Endothelial cell of umbilical vein (primary cell): ENCODE measurements at regions not wholly inside any gene's neighbourhood (a gene's known extent, or its start where the extent isn't known, plus 50 kb on each side); places are given as distances from the start of the nearest gene placed in this dataset.

Experiments used
- BruUV-seq: library from RNA; stranded (reverse); fragments of 400-500 nt; replicated peaks from 2 replicates; lab custom pipeline; 2021; lab: Mats Ljungman, UMichigan
- CTCF ChIA-PET: fragments of 300-600, 350-600 bp; sonication (Branson Sonifier 250); formaldehyde crosslinking; loops from one replicate; lab custom pipeline; 2021; ENCODE audit warnings: antibody characterized with exemption, inconsistent platforms; lab: Charles Lee
- POLR2A ChIA-PET: fragments of 300-600, 350-600 bp; sonication (Branson Sonifier 250); formaldehyde crosslinking; loops from one replicate; lab custom pipeline; 2021; ENCODE audit warnings: antibody characterized with exemption, inconsistent platforms; lab: Charles Lee
- DNase-seq: peaks from one replicate; pipeline ENCODE4 v3.0.0-alpha.2; 2011; ENCODE audit warnings: low read depth, low spot score
- FAIRE-seq: peaks from 2 replicates; lab custom pipeline; 2011; peaks lifted over from hg19 to GRCh38; lab: Jason Lieb, UNC
- H2AFZ ChIP-seq: 2 replicates; pipeline ENCODE4 v1.6.0; 2012; ENCODE audit warnings: low read depth, low read length, control low read depth, inconsistent platforms
- H3K27ac ChIP-seq: 2 replicates; pipeline ENCODE4 v1.5.1; 2011; ENCODE audit warnings: low read depth, mild to moderate bottlenecking, control low read depth, low read length, moderate library complexity; ENCODE audit not compliant: insufficient read depth
- H3K27me3 ChIP-seq, 2 experiments: 2 replicates each; pipeline versions ENCODE4 v1.6.0 to v1.6.1; 2011; ENCODE audit warnings: low read length in 2 of 2, mixed read lengths in 1 of 2; ENCODE audit not compliant: control insufficient read depth in 2 of 2, insufficient read depth in 2 of 2
- H3K36me3 ChIP-seq, 2 experiments: 2 replicates in 1 of 2; 3 replicates in 1 of 2; pipeline ENCODE4 v1.5.1; 2011; ENCODE audit warnings: low read length in 2 of 2, mild to moderate bottlenecking in 1 of 2, moderate library complexity in 1 of 2; ENCODE audit not compliant: control insufficient read depth in 2 of 2, insufficient read depth in 2 of 2; ENCODE audit errors: extremely low read depth in 1 of 2
- H3K4me1 ChIP-seq: 3 replicates; pipeline ENCODE4 v1.5.1; 2011; ENCODE audit warnings: mild to moderate bottlenecking, low read length; ENCODE audit not compliant: control insufficient read depth, insufficient read depth; ENCODE audit errors: extremely low read depth
- H3K4me2 ChIP-seq: 2 replicates; pipeline ENCODE4 v1.6.1; 2011; ENCODE audit warnings: low read length, control low read depth, mixed read lengths; ENCODE audit not compliant: insufficient read depth
- H3K4me3 ChIP-seq, 3 experiments: fragments of 200-600 bp in 1 of 3; sonication (generic), shearing (Covaris generic) in 1 of 3; replicated peaks in 1 of 3; 2 replicates each; pipeline ENCODE4 v1.5.1; 2011 to 2016; ENCODE audit warnings: control low read depth in 3 of 3, low read length in 3 of 3, mild to moderate bottlenecking in 2 of 3, inconsistent platforms in 1 of 3, low read depth in 1 of 3, moderate library complexity in 1 of 3; ENCODE audit not compliant: insufficient read depth in 1 of 3
- H3K79me2 ChIP-seq: 2 replicates; pipeline ENCODE4 v1.6.0; 2012; ENCODE audit warnings: low read length, inconsistent platforms; ENCODE audit not compliant: control insufficient read depth, insufficient read depth
- H3K9ac ChIP-seq: replicated peaks from 2 replicates; pipeline ENCODE3; 2011; ENCODE audit warnings: low read length, control low read depth; ENCODE audit not compliant: insufficient read depth; ENCODE audit errors: extremely low read depth
- H3K9me1 ChIP-seq: replicated peaks from 3 replicates; pipeline ENCODE4 v1.6.0; 2011; ENCODE audit warnings: mild to moderate bottlenecking, low read length; ENCODE audit not compliant: control insufficient read depth, insufficient read depth; ENCODE audit errors: extremely low read depth
- H3K9me3 ChIP-seq: replicated peaks from 2 replicates; pipeline ENCODE4 v1.5.1; 2012; ENCODE audit warnings: low read length, inconsistent platforms; ENCODE audit not compliant: control insufficient read depth, insufficient read depth
- H4K20me1 ChIP-seq: replicated peaks from 2 replicates; pipeline ENCODE3; 2011; ENCODE audit warnings: mild to moderate bottlenecking, low read length; ENCODE audit not compliant: control insufficient read depth, insufficient read depth; ENCODE audit errors: extremely low read depth
- CTCF ChIP-seq, 2 donors: IDR thresholded peaks; 1 replicate in 1 of 2; 2 replicates in 1 of 2; pipeline ENCODE4 v1.5.1; 2011; ENCODE audit warnings: low read length in 2 of 2, mild to moderate bottlenecking in 2 of 2, moderate library complexity in 2 of 2, control low read depth in 1 of 2, inconsistent platforms in 1 of 2, low read depth in 1 of 2; ENCODE audit not compliant: insufficient read depth in 1 of 2; ENCODE audit errors: extremely low read depth in 1 of 2
- EZH2 ChIP-seq: IDR thresholded peaks from 2 replicates; pipeline ENCODE4 v1.6.1; 2012; ENCODE audit warnings: borderline replicate concordance, low read depth, mild to moderate bottlenecking, moderate library complexity, low read length, inconsistent platforms; ENCODE audit not compliant: severe bottlenecking
- FOS ChIP-seq: IDR thresholded peaks from 2 replicates; pipeline ENCODE4 v1.6.1; 2011; ENCODE audit warnings: mild to moderate bottlenecking, low read length, moderate library complexity, borderline replicate concordance; ENCODE audit not compliant: insufficient read depth
- GATA2 ChIP-seq: IDR thresholded peaks from 2 replicates; pipeline ENCODE4 v1.7.0; 2011; ENCODE audit warnings: low read depth, mild to moderate bottlenecking, moderate library complexity, mixed read lengths, low read length; ENCODE audit not compliant: insufficient read length, insufficient read depth
- JUN ChIP-seq: IDR thresholded peaks from 2 replicates; pipeline ENCODE4 v1.6.1; 2011; ENCODE audit warnings: borderline replicate concordance, low read depth; ENCODE audit not compliant: insufficient read length, insufficient read depth
- MAX ChIP-seq: IDR thresholded peaks from 2 replicates; pipeline ENCODE4 v1.6.1; 2011; ENCODE audit not compliant: insufficient read depth, insufficient read length
- POLR2AphosphoS5 ChIP-seq: IDR thresholded peaks from 2 replicates; pipeline ENCODE4 v1.6.1; 2012; ENCODE audit warnings: low read depth, mild to moderate bottlenecking, control low read depth, low read length, moderate library complexity; ENCODE audit not compliant: insufficient read depth
- dilution Hi-C: fragments of 300-500 bp; cut with MboI; formaldehyde crosslinking; loops from one replicate; pipeline ENCODE4 v1.15.0; 2019; ENCODE audit warnings: low sequenced_read_pairs; ENCODE audit not compliant: extremely low pct_ligation_motif_present
- intact Hi-C: fragments of 100-400 bp; cut with micrococcal nuclease; formaldehyde crosslinking; loops from one replicate; pipeline ENCODE4 v1.10.0; 2022

- BruUV-seq, result no TSS peak
- ChIA-PET POLR2A (no interaction called here), CTCF (no interaction called here)
- Histone ChIP-seq H3K9me1 (no peaks in the 10 kb centered on the region), H3K27ac (no peak overlapping the region), H3K4me2 (no peak overlapping the region), H3K4me3 (no peak overlapping the region), H4K20me1 (no peaks in the 10 kb centered on the region), H3K9ac (no peak overlapping the region), H3K4me1 (no peaks in the 10 kb centered on the region), H3K79me2 (no peaks in the 10 kb centered on the region), H3K27me3 (no peaks in the 10 kb centered on the region), H2AFZ (no peak overlapping the region), H3K36me3 (no peaks in the 10 kb centered on the region), H3K9me3 (no peaks in the 10 kb centered on the region)
- DNase-seq, result no peak
- no peak for FAIRE-seq
- intact Hi-C loops (no loop called here), dilution Hi-C loops (no loop called here)
- TF ChIP-seq FOS, result no peak
- no peak for TF ChIP-seq EZH2
- TF ChIP-seq CTCF (IDR thresholded peaks at IDR 0.05; ENCODE audit: extremely low read depth in 1 of 2, insufficient read depth in 1 of 2, low read depth in 1 of 2, low read length in 2 of 2), result no peak
These were observed 271.6 kb upstream of the PLEKHG7 start for GRCh38 chr12:92431146-92431545.

GRCh38 chr12:92426332-92426731 lies 276.5 kb upstream of the PLEKHG7 start:
- no peak overlapping the region for H3K4me2 ChIP-seq
- DNase-seq (no peak), FAIRE-seq (no peak)
- no peaks in the 10 kb centered on the region for H3K9me3 ChIP-seq
- no peak overlapping the region for H3K9ac ChIP-seq
- H3K79me2 ChIP-seq, result no peaks in the 10 kb centered on the region
- no peaks in the 10 kb centered on the region for H3K36me3 ChIP-seq
- CTCF ChIA-PET, result interaction anchor here (1.3 kb wide), 1 partner anchor 79 kb away, joined by 4 read pairs; no protein-coding TSS in a partner anchor
- H3K27me3 ChIP-seq, result no peaks in the 10 kb centered on the region
- no peak overlapping the region for H3K4me3 ChIP-seq
- intact Hi-C loops, result no loop called here
- no peaks in the 10 kb centered on the region for H4K20me1 ChIP-seq
- no peaks in the 10 kb centered on the region for H3K4me1 ChIP-seq
- TF ChIP-seq FOS (no peak), GATA2 (no peak), POLR2AphosphoS5 (no peak), MAX (no peak), JUN (no peak), EZH2 (no peak)
- H2AFZ ChIP-seq, result no peak overlapping the region
- POLR2A ChIA-PET, result no interaction called here
- BruUV-seq, result no TSS peak
- dilution Hi-C loops, result no loop called here
- no peak overlapping the region for H3K27ac ChIP-seq
- no peaks in the 10 kb centered on the region for H3K9me1 ChIP-seq
